GM12878 (cell line): ENCODE measurements at regions not wholly inside any gene's neighbourhood (a gene's known extent, or its start where the extent isn't known, plus 50 kb on each side); places are given as distances from the start of the nearest gene placed in this dataset.

Experiments
- ATAC-seq: fragments of 200-7000 bp; cut with Tn5 transposase; 3 replicates; pipeline ENCODE4 v1.9.1; 2020; ENCODE audit warnings: mild to moderate bottlenecking, moderate library complexity
- BruUV-seq: library from RNA; stranded (reverse); fragments of 400-500 nt; replicated peaks from 2 replicates; lab custom pipeline; 2021; lab: Mats Ljungman, UMichigan
- CTCF ChIA-PET: fragments of 300-600 bp; sonication (Branson Sonifier 250); formaldehyde crosslinking; extraction: SDS; loops from one replicate; lab custom pipeline; 2021; ENCODE audit warnings: inconsistent platforms; lab: Yijun Ruan, JAX
- POLR2A ChIA-PET: fragments of 350-600 bp; formaldehyde crosslinking; extraction: SDS; loops from one replicate; lab custom pipeline; 2021; ENCODE audit warnings: inconsistent platforms; lab: Charles Lee
- RAD21 ChIA-PET: fragments of 300-600 bp; sonication (Branson Sonifier 250); formaldehyde crosslinking; loops from one replicate; lab custom pipeline; 2023; ENCODE audit warnings: antibody characterized with exemption; ENCODE audit not compliant: unreplicated experiment; lab: Charles Lee
- SMC1A ChIA-PET: fragments of 300-600 bp; sonication (Branson Sonifier 250); formaldehyde crosslinking; loops from one replicate; lab custom pipeline; 2023; ENCODE audit not compliant: unreplicated experiment, uncharacterized antibody; lab: Charles Lee
- DNase-seq: peaks from one replicate; pipeline ENCODE4 v3.0.0-alpha.2; 2011; ENCODE audit warnings: low read depth, low spot score
- FAIRE-seq: peaks from 3 replicates; lab custom pipeline; 2011; peaks lifted over from hg19 to GRCh38; lab: Jason Lieb, UNC
- H2AFZ ChIP-seq: 2 replicates; pipeline ENCODE4 v1.6.0; 2011; ENCODE audit warnings: low read depth, low read length, control low read depth; ENCODE audit not compliant: control insufficient read depth
- H3K27ac ChIP-seq: 2 replicates; pipeline ENCODE4 v1.5.1; 2011; ENCODE audit warnings: control low read depth; ENCODE audit not compliant: control insufficient read depth, insufficient read depth
- H3K27me3 ChIP-seq, 2 experiments: replicated peaks in 1 of 2; 2 replicates each; pipeline versions ENCODE4 v1.6.0 to v1.6.1; 2011; ENCODE audit warnings: low read length in 1 of 2; ENCODE audit not compliant: control insufficient read depth in 2 of 2, insufficient read depth in 2 of 2
- H3K36me3 ChIP-seq, 2 experiments: 2 replicates each; pipeline ENCODE4 v1.5.1; 2011; ENCODE audit warnings: low read length in 1 of 2; ENCODE audit not compliant: control insufficient read depth in 2 of 2, insufficient read depth in 2 of 2
- H3K4me1 ChIP-seq: 2 replicates; pipeline ENCODE4 v1.6.1; 2011; ENCODE audit warnings: mild to moderate bottlenecking, low read length, moderate library complexity, mixed read lengths; ENCODE audit not compliant: control insufficient read depth, insufficient read depth
- H3K4me2 ChIP-seq: 2 replicates; pipeline ENCODE4 v1.6.0; 2011; ENCODE audit warnings: control low read depth; ENCODE audit not compliant: control insufficient read depth, insufficient read depth
- H3K4me3 ChIP-seq: fragments of 200-600 bp; sonication (generic); 2 replicates; pipeline ENCODE4 v1.5.1; 2016
- H3K79me2 ChIP-seq: 2 replicates; pipeline ENCODE4 v1.6.0; 2011; ENCODE audit warnings: low read length; ENCODE audit not compliant: control insufficient read depth, insufficient read depth
- H3K9ac ChIP-seq: 2 replicates; pipeline ENCODE4 v1.8.0; 2011; ENCODE audit warnings: low read length, control low read depth, mixed read lengths; ENCODE audit not compliant: control insufficient read depth, insufficient read depth
- H3K9me3 ChIP-seq: replicated peaks from 3 replicates; pipeline ENCODE4 v1.5.1; 2011; ENCODE audit warnings: mild to moderate bottlenecking, low read length; ENCODE audit not compliant: control insufficient read depth, insufficient read depth
- H4K20me1 ChIP-seq: 2 replicates; pipeline ENCODE4 v1.6.0; 2011; ENCODE audit not compliant: control insufficient read depth, insufficient read depth
- GATAD2B ChIP-seq: fragments of 450-650 bp; conservative IDR thresholded peaks from 2 replicates; pipeline ENCODE4 v1.6.1; 2017; ENCODE audit warnings: low read depth, mild to moderate bottlenecking, moderate library complexity
- SUZ12 ChIP-seq: fragments of 200-600 bp; sonication (generic); IDR thresholded peaks from one replicate; pipeline ENCODE4 v1.6.1; 2018; ENCODE audit warnings: antibody characterized with exemption, mild to moderate bottlenecking; ENCODE audit not compliant: unreplicated experiment
- ZBED1 ChIP-seq: IDR thresholded peaks from 2 replicates; pipeline ENCODE4 v1.6.1; 2016; ENCODE audit warnings: borderline replicate concordance
- ZNF384 ChIP-seq: IDR thresholded peaks from 2 replicates; pipeline ENCODE4 v1.6.1; 2012; ENCODE audit warnings: low read depth, mild to moderate bottlenecking, low read length, improper control_type of control experiment, borderline replicate concordance
- WGBS: methylation state at CpG from one replicate; pipeline ENCODE4 v1.1.6; 2016; ENCODE audit warnings: low lambda C conversion rate; ENCODE audit not compliant: insufficient replicate concordance, insufficient coverage; ENCODE audit errors: missing lambda C conversion rate; 5-methylcytosine and 5-hydroxymethylcytosine counted together
- in situ Hi-C: fragments of 300-500 bp; cut with MboI; formaldehyde crosslinking; loops from 9 replicates; pipeline ENCODE4 v1.14.3; 2018; ENCODE audit warnings: mixed read lengths
- intact Hi-C: fragments of 100-400 bp; cut with micrococcal nuclease; formaldehyde crosslinking; loops from one replicate; pipeline ENCODE4 v1.14.2; 2022; ENCODE audit not compliant: unreplicated experiment
- TF ChIP-seq, protein P1 (sequence below): fragments of 450-650 bp; IDR thresholded peaks from 2 replicates; pipeline ENCODE4 v1.6.1; 2018; ENCODE audit warnings: mild to moderate bottlenecking, low read depth, moderate library complexity; ENCODE audit not compliant: partially characterized antibody

- intact Hi-C loops: no loop called here
- DNase-seq: no peak
- FAIRE-seq: no peak
- no peaks in the 10 kb centered on the region for H4K20me1 ChIP-seq
- no peaks in the 10 kb centered on the region for H3K9me3 ChIP-seq
- H3K27ac ChIP-seq: no peak overlapping the region
- H3K36me3 ChIP-seq: no peaks in the 10 kb centered on the region
- H3K4me1 ChIP-seq: peaks cover 9% of the 10 kb centered on the region
- no peaks in the 10 kb centered on the region for H3K79me2 ChIP-seq
- in situ Hi-C loops: loop anchor here (25.0 kb wide), 2 partner anchors 463 to 563 kb away; no protein-coding TSS in a partner anchor
- no peak overlapping the region for H2AFZ ChIP-seq
- BruUV-seq: no TSS peak
- ChIA-PET RAD21 (no interaction called here), SMC1A (interaction anchor here (1.4 to 1.5 kb wide), 2 partner anchors 24 to 130 kb away, joined by 3 to 4 read pairs; no protein-coding TSS in a partner anchor), POLR2A (no interaction called here), CTCF (interaction anchor here (0.6 to 1.9 kb wide), 4 partner anchors 25 to 129 kb away, joined by 3 to 5 read pairs (median 4); no protein-coding TSS in a partner anchor)
- 86% methylated on average over 6 of the region's 6 CpGs for WGBS
- ATAC-seq: no peak
- no peak overlapping the region for H3K9ac ChIP-seq
- TF ChIP-seq GATAD2B: no peak
- no peak for TF ChIP-seq SUZ12
- TF ChIP-seq, protein P1, sequence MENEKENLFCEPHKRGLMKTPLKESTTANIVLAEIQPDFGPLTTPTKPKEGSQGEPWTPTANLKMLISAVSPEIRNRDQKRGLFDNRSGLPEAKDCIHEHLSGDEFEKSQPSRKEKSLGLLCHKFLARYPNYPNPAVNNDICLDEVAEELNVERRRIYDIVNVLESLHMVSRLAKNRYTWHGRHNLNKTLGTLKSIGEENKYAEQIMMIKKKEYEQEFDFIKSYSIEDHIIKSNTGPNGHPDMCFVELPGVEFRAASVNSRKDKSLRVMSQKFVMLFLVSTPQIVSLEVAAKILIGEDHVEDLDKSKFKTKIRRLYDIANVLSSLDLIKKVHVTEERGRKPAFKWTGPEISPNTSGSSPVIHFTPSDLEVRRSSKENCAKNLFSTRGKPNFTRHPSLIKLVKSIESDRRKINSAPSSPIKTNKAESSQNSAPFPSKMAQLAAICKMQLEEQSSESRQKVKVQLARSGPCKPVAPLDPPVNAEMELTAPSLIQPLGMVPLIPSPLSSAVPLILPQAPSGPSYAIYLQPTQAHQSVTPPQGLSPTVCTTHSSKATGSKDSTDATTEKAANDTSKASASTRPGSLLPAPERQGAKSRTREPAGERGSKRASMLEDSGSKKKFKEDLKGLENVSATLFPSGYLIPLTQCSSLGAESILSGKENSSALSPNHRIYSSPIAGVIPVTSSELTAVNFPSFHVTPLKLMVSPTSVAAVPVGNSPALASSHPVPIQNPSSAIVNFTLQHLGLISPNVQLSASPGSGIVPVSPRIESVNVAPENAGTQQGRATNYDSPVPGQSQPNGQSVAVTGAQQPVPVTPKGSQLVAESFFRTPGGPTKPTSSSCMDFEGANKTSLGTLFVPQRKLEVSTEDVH: no peak
- no peak for TF ChIP-seq ZNF384
- no peak for TF ChIP-seq ZBED1
- H3K4me2 ChIP-seq: no peak overlapping the region
- H3K27me3 ChIP-seq: no peaks in the 10 kb centered on the region
- H3K4me3 ChIP-seq: no peak overlapping the region
Observed at GRCh38 chr22:22824340-22825212, 63.0 kb upstream of the IGLL5 start.
